IMR-90 (cell line): ENCODE measurements at regions not wholly inside any gene's neighbourhood (a gene's known extent, or its start where the extent isn't known, plus 50 kb on each side); places are given as distances from the start of the nearest gene placed in this dataset.

Experiments used
- ATAC-seq: fragments of 200-7000 bp; cut with Tn5 transposase; 2 replicates; pipeline ENCODE4 v1.9.1; 2020; ENCODE audit warnings: low read depth, mild to moderate bottlenecking, moderate library complexity
- BruUV-seq: library from RNA; stranded (reverse); fragments of 400-500 nt; replicated peaks from 2 replicates; lab custom pipeline; 2021; lab: Mats Ljungman, UMichigan
- CTCF ChIA-PET: fragments of 300-600 bp; formaldehyde crosslinking; extraction: SDS; loops from one replicate; lab custom pipeline; 2021; ENCODE audit warnings: antibody characterized with exemption; lab: Yijun Ruan, JAX
- POLR2A ChIA-PET: fragments of 300-600 bp; sonication (Branson Sonifier 250); formaldehyde crosslinking; loops from one replicate; lab custom pipeline; 2022; ENCODE audit warnings: antibody characterized with exemption; ENCODE audit not compliant: unreplicated experiment; lab: Charles Lee
- DNase-seq: peaks from one replicate; pipeline ENCODE4 v3.0.0; 2013
- H2AFZ ChIP-seq: replicated peaks from 2 replicates; pipeline ENCODE3; 2013; ENCODE audit warnings: low read length, mild to moderate bottlenecking; ENCODE audit not compliant: poor library complexity
- H2AK5ac ChIP-seq: 2 replicates; pipeline ENCODE4 v1.6.1; 2013; ENCODE audit warnings: low read depth, low read length, inconsistent platforms
- H2AK9ac ChIP-seq: replicated peaks from 2 replicates; pipeline ENCODE3; 2013; ENCODE audit warnings: mild to moderate bottlenecking, low read depth, low read length, moderate library complexity; ENCODE audit not compliant: poor library complexity
- H2BK120ac ChIP-seq: 2 replicates; pipeline ENCODE4 v1.6.1; 2013; ENCODE audit warnings: low read depth, low read length, inconsistent platforms
- H2BK15ac ChIP-seq: 3 replicates; pipeline ENCODE4 v1.6.1; 2013; ENCODE audit warnings: low read depth, low read length, inconsistent platforms
- H2BK20ac ChIP-seq: 2 replicates; pipeline ENCODE4 v1.6.1; 2013; ENCODE audit warnings: low read depth, mild to moderate bottlenecking, inconsistent platforms, low read length, moderate library complexity
- H2BK5ac ChIP-seq: 2 replicates; pipeline ENCODE4 v1.6.1; 2013; ENCODE audit warnings: mild to moderate bottlenecking, low read depth, low read length, inconsistent platforms; ENCODE audit not compliant: poor library complexity, severe bottlenecking
- H3K14ac ChIP-seq: replicated peaks from 2 replicates; pipeline ENCODE4 v1.6.1; 2013; ENCODE audit warnings: low read depth, low read length, inconsistent platforms
- H3K18ac ChIP-seq: 2 replicates; pipeline ENCODE4 v1.6.1; 2013; ENCODE audit warnings: low read depth, low read length, control low read depth
- H3K23ac ChIP-seq: 2 replicates; pipeline ENCODE4 v1.6.1; 2013; ENCODE audit warnings: low read depth, low read length, inconsistent platforms
- H3K27ac ChIP-seq: 2 replicates; pipeline ENCODE4 v1.5.1; 2013; ENCODE audit warnings: mild to moderate bottlenecking, control low read depth, low read length; ENCODE audit not compliant: insufficient read depth
- H3K27me3 ChIP-seq: 2 replicates; pipeline ENCODE4 v1.6.1; 2013; ENCODE audit warnings: low read length; ENCODE audit not compliant: control insufficient read depth, insufficient read depth
- H3K36me3 ChIP-seq: 2 replicates; pipeline ENCODE4 v1.6.1; 2013; ENCODE audit warnings: low read length, mixed read lengths; ENCODE audit not compliant: control insufficient read depth, insufficient read depth
- H3K4ac ChIP-seq: 2 replicates; pipeline ENCODE4 v1.6.1; 2013; ENCODE audit warnings: low read depth, low read length, inconsistent platforms
- H3K4me1 ChIP-seq: 2 replicates; pipeline ENCODE4 v1.6.1; 2013; ENCODE audit warnings: low read length, mixed read lengths; ENCODE audit not compliant: control insufficient read depth, insufficient read depth
- H3K4me2 ChIP-seq: 2 replicates; pipeline ENCODE4 v1.6.1; 2013; ENCODE audit warnings: low read depth, mild to moderate bottlenecking, control low read depth, low read length, moderate library complexity
- H3K4me3 ChIP-seq: 2 replicates; pipeline ENCODE4 v1.5.1; 2013; ENCODE audit warnings: low read depth, mild to moderate bottlenecking, control low read depth, low read length, moderate library complexity; ENCODE audit not compliant: insufficient read depth
- H3K56ac ChIP-seq: 2 replicates; pipeline ENCODE4 v1.6.1; 2013; ENCODE audit warnings: low read length, inconsistent platforms; ENCODE audit not compliant: insufficient read depth; ENCODE audit errors: extremely low read depth
- H3K79me1 ChIP-seq, 2 experiments: 2 replicates each; pipeline ENCODE4 v1.6.1; 2013; ENCODE audit warnings: low read length in 2 of 2, inconsistent platforms in 1 of 2, low read depth in 1 of 2
- H3K9ac ChIP-seq: 2 replicates; pipeline ENCODE4 v1.6.1; 2013; ENCODE audit warnings: low read depth, low read length, control low read depth
- H3K9me1 ChIP-seq: 2 replicates; pipeline ENCODE4 v1.6.1; 2013; ENCODE audit warnings: low read length, inconsistent platforms; ENCODE audit not compliant: insufficient read depth
- H3K9me3 ChIP-seq: 2 replicates; pipeline ENCODE4 v1.6.1; 2013; ENCODE audit warnings: low read length; ENCODE audit not compliant: control insufficient read depth, insufficient read depth
- H4K20me1 ChIP-seq: 2 replicates; pipeline ENCODE4 v1.6.1; 2013; ENCODE audit warnings: low read length, inconsistent platforms; ENCODE audit not compliant: insufficient read depth
- H4K5ac ChIP-seq: 2 replicates; pipeline ENCODE4 v1.6.1; 2013; ENCODE audit warnings: mild to moderate bottlenecking, low read depth, low read length, control low read depth
- H4K8ac ChIP-seq, 2 experiments: 2 replicates each; pipeline ENCODE4 v1.6.1; 2013; ENCODE audit warnings: low read depth in 2 of 2, low read length in 2 of 2, control low read depth in 1 of 2, inconsistent platforms in 1 of 2
- H4K91ac ChIP-seq: 2 replicates; pipeline ENCODE4 v1.6.1; 2013; ENCODE audit warnings: low read depth, low read length, inconsistent platforms; ENCODE audit not compliant: insufficient read depth
- CHD1 ChIP-seq: IDR thresholded peaks from 2 replicates; pipeline ENCODE4 v1.6.1; 2012; ENCODE audit warnings: low read depth, low read length, improper control_type of control experiment
- ELK1 ChIP-seq: fragments of 150-350 bp; IDR thresholded peaks from 2 replicates; pipeline ENCODE4 v1.6.1; 2016; ENCODE audit warnings: low read depth, mild to moderate bottlenecking, low read length, moderate library complexity, borderline replicate concordance
- MAFK ChIP-seq: IDR thresholded peaks from 2 replicates; pipeline ENCODE4 v1.6.1; 2012; ENCODE audit warnings: low read depth, low read length, improper control_type of control experiment
- MAZ ChIP-seq: IDR thresholded peaks from 2 replicates; pipeline ENCODE4 v1.6.1; 2012; ENCODE audit warnings: low read depth, mild to moderate bottlenecking, low read length, improper control_type of control experiment, moderate library complexity, borderline replicate concordance
- RCOR1 ChIP-seq: IDR thresholded peaks from 2 replicates; pipeline ENCODE4 v1.6.1; 2012; ENCODE audit warnings: mild to moderate bottlenecking, low read length, improper control_type of control experiment; ENCODE audit not compliant: insufficient replicate concordance
- SMC3 ChIP-seq: fragments of 150-350 bp; IDR thresholded peaks from 2 replicates; pipeline ENCODE4 v1.6.1; 2016; ENCODE audit warnings: low read depth, mild to moderate bottlenecking, antibody characterized with exemption, low read length, moderate library complexity
- WGBS, 2 experiments: methylation state at CpG; one replicate each; pipeline versions ENCODE4 v1.1.5 to v1.1.7; 2013; ENCODE audit warnings: missing lambda C conversion rate in 2 of 2; ENCODE audit not compliant: insufficient read length in 1 of 2; ENCODE audit errors: extremely low coverage in 2 of 2; 5-methylcytosine and 5-hydroxymethylcytosine counted together
- dilution Hi-C: fragments of 300-500 bp; cut with HindIII; formaldehyde crosslinking; loops from one replicate; pipeline ENCODE4 v1.14.3; 2018; ENCODE audit warnings: low sequenced_read_pairs; ENCODE audit not compliant: unreplicated experiment
- in situ Hi-C: fragments of 300-500 bp; cut with MboI; formaldehyde crosslinking; loops from 3 replicates; pipeline ENCODE4 v1.14.3; 2019; ENCODE audit warnings: low sequenced_read_pairs, inconsistent platforms, mixed read lengths
- intact Hi-C: fragments of 100-400 bp; cut with micrococcal nuclease; formaldehyde crosslinking; loops from 2 replicates; pipeline ENCODE4 v1.10.0; 2022

GRCh38 chr4:82268826-82269193 is 105.0 kb downstream of the HNRNPD start:
- Histone ChIP-seq H3K4me1 (no peaks in the 10 kb centered on the region), H3K79me1 (no peaks in the 10 kb centered on the region), H3K14ac (no peak overlapping the region), H3K9me1 (no peaks in the 10 kb centered on the region), H4K5ac (no peak overlapping the region), H2AFZ (no peak overlapping the region), H3K4ac (no peak overlapping the region), H3K36me3 (no peaks in the 10 kb centered on the region), H2BK15ac (no peak overlapping the region), H3K23ac (no peak overlapping the region), H4K91ac (no peak overlapping the region), H3K4me3 (no peak overlapping the region), H2BK20ac (no peak overlapping the region), H2BK5ac (no peak overlapping the region), H3K27me3 (peaks cover 3% of the 10 kb centered on the region; the same call in 1 of the 2 replicates), H4K20me1 (no peaks in the 10 kb centered on the region), H3K4me2 (no peak overlapping the region), H4K8ac (no peak overlapping the region), H3K9me3 (no peaks in the 10 kb centered on the region), H3K9ac (no peak overlapping the region), H2BK120ac (no peak overlapping the region), H3K18ac (no peak overlapping the region), H3K56ac (no peak overlapping the region), H2AK5ac (no peak overlapping the region), H2AK9ac (no peak overlapping the region), H3K27ac (no peak overlapping the region)
- peak; percentile 17; the same call in 1 of the 2 replicates for ATAC-seq
- 20% methylated on average over 1 of the region's 3 CpGs; no CpG with 5 or more reads in 1 of the 2 experiments for WGBS, 2 experiments
- TF ChIP-seq RCOR1 (no peak), MAFK (no peak), ELK1 (no peak), CHD1 (no peak), SMC3 (no peak), MAZ (no peak)
- dilution Hi-C loops (no loop called here), in situ Hi-C loops (no loop called here), intact Hi-C loops (loop anchor here (1.0 to 5.0 kb wide), 3 partner anchors 427 to 863 kb away; no protein-coding TSS in a partner anchor)
- no peak for DNase-seq
- ChIA-PET CTCF (interaction anchor here (0.7 to 1.3 kb wide), 4 partner anchors 9 to 856 kb away, joined by 3 to 5 read pairs (median 4); partner anchors contain the start of gene RASGEF1B), POLR2A (no interaction called here)
- BruUV-seq = no TSS peak
